ENCODE measurements at regions not wholly inside any gene's neighbourhood (a gene's known extent, or its start where the extent isn't known, plus 50 kb on each side); places are given as distances from the start of the nearest gene placed in this dataset.

DNA sequence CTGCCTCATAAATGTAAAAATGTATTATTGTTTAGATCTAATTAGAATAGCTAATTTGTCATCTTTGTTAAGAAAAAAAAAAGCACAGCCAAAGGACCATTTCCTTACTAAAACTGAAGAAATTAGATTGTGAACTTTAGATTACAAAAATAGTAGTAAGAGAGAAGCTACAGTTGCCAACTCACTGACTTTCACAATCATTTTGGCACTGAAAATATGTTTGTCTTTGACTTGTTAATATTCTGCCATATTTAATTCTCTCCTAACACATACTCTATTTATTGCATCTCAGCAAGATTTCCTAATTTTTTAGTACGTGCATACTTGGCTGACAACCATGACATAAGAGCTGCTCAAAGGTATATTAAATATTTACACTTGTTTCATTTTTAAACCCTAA lies 297.1 kb downstream of the TUSC1 start:
- peaks cover 28% of the 10 kb centered on the region for H3K9me3 ChIP-seq (ENCODE audit: low read length)
- CTCF ChIA-PET (ENCODE audit: low intra/inter-chr PET ratio, low total read pairs), result no interaction called here
- intact Hi-C loops (cut with micrococcal nuclease; ENCODE audit: unreplicated experiment) (no loop called here), in situ Hi-C loops (cut with HindIII; ENCODE audit: extremely low pct_ligation_motif_present, low pct_unique_long_range_greater_than_20kb) (no loop called here)
- H3K27ac ChIP-seq (ENCODE audit: extremely low read length, insufficient read depth, low read length), result no peak overlapping the region
- FAIRE-seq, result no peak
- no peak overlapping the region for H3K4me3 ChIP-seq (replicated peaks in 1 of 3; ENCODE audit: insufficient read depth in 1 of 3, low read depth in 2 of 3, low read length in 3 of 3)
- no peaks in the 10 kb centered on the region for H3K4me1 ChIP-seq (ENCODE audit: insufficient read depth, low read length)
- ATAC-seq, result no peak
- no peak overlapping the region for H2AFZ ChIP-seq (ENCODE audit: low read length)
- H3K79me2 ChIP-seq (ENCODE audit: insufficient read depth, low read length), result no peaks in the 10 kb centered on the region
- no peak overlapping the region for H3K4me2 ChIP-seq (ENCODE audit: low read depth, low read length)
- no peaks in the 10 kb centered on the region for H3K36me3 ChIP-seq (replicated peaks in 1 of 2; ENCODE audit: control insufficient read depth in 1 of 2, insufficient read depth in 2 of 2, low read length in 2 of 2)
- H3K27me3 ChIP-seq (ENCODE audit: control insufficient read depth in 1 of 2, insufficient read depth in 2 of 2, low read length in 2 of 2), result no peaks in the 10 kb centered on the region
- H3K9ac ChIP-seq (ENCODE audit: insufficient read depth, low read depth, low read length), result no peak overlapping the region
- no peak for DNase-seq (ENCODE audit: low spot score)
- POLR2A ChIA-PET, result no interaction called here
- WGBS (ENCODE audit: low lambda C conversion rate), result 0% methylated on average over 1 of the region's 1 CpG
- no peaks in the 10 kb centered on the region for H4K20me1 ChIP-seq (ENCODE audit: insufficient read depth, low read length)
- BruUV-seq (replicated peaks), result no TSS peak
- no peak for TF ChIP-seq ZNF275 (CRISPR knock-in tag; IDR thresholded peaks at IDR 0.05; ENCODE audit: borderline replicate concordance)
- TF ChIP-seq MBD4 (IDR thresholded peaks at IDR 0.05; ENCODE audit: borderline replicate concordance, low read length), result no peak

GRCh38 chr9:25377039-25377438 lies 301.2 kb downstream of the TUSC1 start:
- no peak overlapping the region for H3K9ac ChIP-seq (ENCODE audit: insufficient read depth, low read depth, low read length)
- FAIRE-seq, result no peak
- no peaks in the 10 kb centered on the region for H4K20me1 ChIP-seq (ENCODE audit: insufficient read depth, low read length)
- TF ChIP-seq DMTF1 (CRISPR knock-in tag; IDR thresholded peaks at IDR 0.05) (no peak), MED8 (CRISPR knock-in tag; IDR thresholded peaks at IDR 0.05; ENCODE audit: insufficient replicate concordance) (no peak), ZNF782 (CRISPR knock-in tag; IDR thresholded peaks at IDR 0.05; ENCODE audit: borderline replicate concordance) (no peak), KMT2A (CRISPR knock-in tag; IDR thresholded peaks at IDR 0.05) (no peak), ZMYM4 (CRISPR knock-in tag; IDR thresholded peaks at IDR 0.05) (no peak), ZNF841 (CRISPR knock-in tag; IDR thresholded peaks at IDR 0.05; ENCODE audit: borderline replicate concordance) (no peak), DPF2 (CRISPR knock-in tag; IDR thresholded peaks at IDR 0.05; ENCODE audit: borderline replicate concordance, low read depth) (no peak)
- WGBS (ENCODE audit: low lambda C conversion rate), result no CpG with 5 or more reads among the region's 10 CpGs
- peaks cover 45% of the 10 kb centered on the region for H3K9me3 ChIP-seq (ENCODE audit: low read length)
- DNase-seq (ENCODE audit: low spot score), result no peak
- H2AFZ ChIP-seq (ENCODE audit: low read length), result no peak overlapping the region
- H3K27ac ChIP-seq (ENCODE audit: extremely low read length, insufficient read depth, low read length), result no peak overlapping the region
- intact Hi-C loops (cut with micrococcal nuclease; ENCODE audit: unreplicated experiment) (no loop called here), in situ Hi-C loops (cut with HindIII; ENCODE audit: extremely low pct_ligation_motif_present, low pct_unique_long_range_greater_than_20kb) (no loop called here)
- ATAC-seq, result no peak
- H3K27me3 ChIP-seq (ENCODE audit: control insufficient read depth in 1 of 2, insufficient read depth in 2 of 2, low read length in 2 of 2), result no peaks in the 10 kb centered on the region
- BruUV-seq (replicated peaks), result no TSS peak
- POLR2A ChIA-PET, result no interaction called here
- no peaks in the 10 kb centered on the region for H3K79me2 ChIP-seq (ENCODE audit: insufficient read depth, low read length)
- CTCF ChIA-PET (ENCODE audit: low intra/inter-chr PET ratio, low total read pairs), result no interaction called here
- H3K4me2 ChIP-seq (ENCODE audit: low read depth, low read length), result no peak overlapping the region
- no peak overlapping the region for H3K4me3 ChIP-seq (replicated peaks in 1 of 3; ENCODE audit: insufficient read depth in 1 of 3, low read depth in 2 of 3, low read length in 3 of 3)
- no peaks in the 10 kb centered on the region for H3K4me1 ChIP-seq (ENCODE audit: insufficient read depth, low read length)
- H3K36me3 ChIP-seq (replicated peaks in 1 of 2; ENCODE audit: control insufficient read depth in 1 of 2, insufficient read depth in 2 of 2, low read length in 2 of 2), result no peaks in the 10 kb centered on the region

Measured in HepG2 (cell line).